Activated T-helper 9 cell treated with anti-CD3 and anti-CD28 coated beads, Interleukin-2, amount 50 U/mL, for 16 hours (primary cell): ENCODE measurements at regions not wholly inside any gene's neighbourhood (a gene's known extent, or its start where the extent isn't known, plus 50 kb on each side); places are given as distances from the start of the nearest gene placed in this dataset.
"Not testable (repeated sequence)": the region's sequence is repeated elsewhere in the genome, so short reads cannot be mapped to it uniquely, and the experiment has no call there.

ENCODE experiments used
- DNase-seq: peaks from one replicate; pipeline ENCODE4 v3.0.0-alpha.2; 2020; ENCODE audit warnings: low read depth

DNA sequence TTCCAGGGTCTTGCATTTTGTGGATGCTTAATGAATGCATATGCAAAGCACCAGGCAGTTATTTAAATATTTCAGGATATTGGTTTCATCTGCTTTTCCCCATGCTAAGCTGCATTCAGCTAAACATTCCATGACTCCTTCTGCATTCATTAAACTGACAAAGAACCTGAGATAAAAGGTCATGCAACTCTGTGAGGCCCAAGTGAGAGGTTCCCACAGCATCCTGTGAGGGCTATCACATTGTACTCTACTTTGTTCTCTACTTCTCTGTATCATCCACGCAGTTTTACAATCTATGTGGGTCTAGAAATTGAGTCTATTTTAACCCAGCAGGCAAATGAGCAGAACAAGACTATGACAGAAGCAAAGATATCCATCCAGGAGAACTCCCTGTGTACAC, 86.4 kb upstream of the PRSS16 start:
- no peak for DNase-seq

DNA sequence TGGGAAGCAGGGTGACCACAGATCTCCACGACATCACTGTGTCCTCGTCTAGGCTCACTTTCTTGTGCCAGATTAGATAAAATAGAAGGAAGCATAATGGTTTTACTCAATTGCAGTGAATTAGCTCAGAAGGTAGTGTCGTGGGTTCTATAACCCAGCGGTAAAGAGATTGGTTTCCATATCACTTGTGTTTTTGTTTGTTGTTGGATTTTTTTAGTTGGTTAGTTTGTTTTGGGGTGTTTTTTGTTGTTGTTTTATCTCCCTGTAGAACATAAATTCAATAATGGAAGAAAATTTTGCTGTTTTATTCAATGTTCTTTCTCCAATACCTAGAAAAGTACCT, 85.9 kb upstream of the PRSS16 start:
- DNase-seq: no peak

- DNase-seq: no peak
These were observed 85.4 kb upstream of the PRSS16 start for GRCh38 chr6:27161946-27162603.

DNA sequence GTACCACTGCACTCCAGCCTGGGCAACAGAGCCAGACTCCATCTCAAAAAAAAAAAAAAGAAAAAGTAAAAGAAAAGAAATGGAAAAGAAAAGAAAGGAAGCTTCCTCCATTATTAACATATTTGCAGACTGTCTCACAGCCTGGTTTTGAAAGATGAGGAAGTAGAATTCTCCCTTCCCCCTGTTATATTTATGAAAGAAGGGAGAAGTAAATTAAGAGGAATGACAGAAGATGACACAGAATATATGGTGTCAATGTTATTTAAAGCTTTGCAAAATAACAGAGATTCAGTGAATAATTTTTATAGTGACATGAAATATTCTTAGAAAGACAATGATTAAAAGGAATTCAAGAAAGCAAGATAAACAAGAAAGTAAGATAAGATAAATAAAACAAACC, 83.7 kb upstream of the PRSS16 start:
- no peak for DNase-seq

GRCh38 chr6:27168108-27168507, 79.4 kb upstream of the PRSS16 start:
- no peak for DNase-seq

DNA sequence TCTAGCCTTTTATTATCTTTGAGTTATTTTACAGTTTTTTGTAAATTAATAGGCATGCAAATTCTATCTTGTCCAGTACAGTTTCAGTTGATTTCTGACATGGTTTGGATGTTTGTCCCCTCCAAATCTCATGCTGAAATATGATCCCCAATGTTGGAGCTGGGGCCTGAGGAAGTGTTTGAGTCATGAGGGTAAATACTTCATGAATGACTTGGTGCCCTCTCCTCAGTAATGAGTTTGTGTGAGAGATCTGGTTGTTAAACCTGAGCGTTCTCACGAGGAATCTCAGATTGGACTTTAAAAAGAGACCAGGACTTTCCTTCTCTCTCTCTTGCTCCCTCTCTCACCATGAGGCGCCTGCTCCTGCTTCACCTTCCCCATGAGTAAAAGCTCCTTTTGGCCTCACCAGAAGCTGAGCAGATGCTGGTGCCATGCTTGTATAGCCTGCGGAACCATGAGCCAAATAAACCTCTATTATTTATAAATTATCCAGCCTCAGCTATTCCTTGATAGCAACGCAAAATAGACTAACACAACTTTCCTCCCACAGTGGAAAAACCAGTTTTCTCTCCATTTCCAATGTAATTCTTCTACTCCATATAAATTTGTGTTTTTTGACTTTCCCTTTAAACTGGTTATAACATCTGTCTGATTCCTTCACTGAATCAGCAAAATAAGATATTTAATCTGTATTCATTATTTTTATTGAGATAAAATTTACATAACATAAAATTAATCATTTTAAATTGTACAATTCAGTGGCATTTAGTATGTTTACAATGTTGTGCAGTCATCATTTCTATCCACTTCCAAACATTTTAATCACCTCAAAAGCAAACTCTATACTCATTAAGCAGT, 78.7 kb upstream of the PRSS16 start:
- no peak for DNase-seq

DNA sequence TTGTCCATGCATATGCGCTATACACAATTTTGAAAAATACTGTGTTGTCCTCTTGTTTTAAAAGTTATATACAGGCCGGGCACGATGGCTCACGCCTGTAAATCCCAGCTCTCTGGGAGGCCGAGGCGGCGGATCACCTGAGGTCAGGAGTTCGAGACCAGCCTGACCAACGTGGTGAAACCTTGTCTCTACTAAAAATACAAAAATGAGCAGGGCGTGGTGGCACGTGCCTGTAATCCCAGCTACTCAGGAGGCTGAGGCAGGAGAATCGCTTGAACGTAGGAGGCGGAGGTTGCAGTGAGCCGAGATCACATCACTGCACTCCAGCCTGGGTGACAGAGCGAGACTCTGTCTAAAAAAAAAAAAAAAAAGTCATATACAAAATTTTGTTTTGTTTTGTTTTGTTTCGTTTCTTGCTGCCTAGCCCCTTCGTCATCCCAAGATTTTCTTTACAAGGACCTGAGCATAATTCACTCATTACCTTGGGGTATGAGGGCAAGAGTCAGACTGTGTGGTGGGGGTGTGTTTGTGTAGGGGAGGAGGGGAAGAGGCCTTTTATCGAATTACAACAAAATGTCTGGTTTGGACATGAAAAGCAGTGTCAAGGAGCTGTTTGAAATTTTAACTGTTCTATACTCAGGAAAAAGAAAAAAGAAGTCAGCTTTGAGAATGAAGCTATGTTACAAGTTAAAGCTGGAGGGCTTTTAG, 74.8 kb upstream of the PRSS16 start:
- DNase-seq: not testable (repeated sequence)

DNA sequence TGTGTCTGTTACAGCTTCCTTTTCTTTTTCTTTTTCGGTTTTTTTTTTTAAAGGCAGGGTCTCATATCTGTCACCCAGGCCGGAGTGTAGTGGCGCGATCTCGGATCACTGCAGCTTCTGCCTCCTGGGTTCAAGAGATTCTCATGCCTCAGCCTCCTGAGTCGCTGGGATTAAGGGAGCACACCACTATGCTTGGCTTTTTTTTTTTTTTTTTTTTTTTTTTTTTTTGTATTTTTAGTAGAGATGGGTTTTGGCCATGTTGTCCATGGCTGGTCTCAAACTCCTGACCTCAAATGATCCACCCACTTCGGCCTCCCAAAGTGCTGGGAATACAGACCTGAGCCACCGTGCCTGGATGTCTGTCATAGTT, 74.3 kb upstream of the PRSS16 start:
- DNase-seq: not testable (repeated sequence)

GRCh38 chr6:27174958-27175357, 72.5 kb upstream of the PRSS16 start:
- no peak for DNase-seq

- DNase-seq: no peak
These were observed 71.4 kb upstream of the PRSS16 start for GRCh38 chr6:27176096-27176495.

DNA sequence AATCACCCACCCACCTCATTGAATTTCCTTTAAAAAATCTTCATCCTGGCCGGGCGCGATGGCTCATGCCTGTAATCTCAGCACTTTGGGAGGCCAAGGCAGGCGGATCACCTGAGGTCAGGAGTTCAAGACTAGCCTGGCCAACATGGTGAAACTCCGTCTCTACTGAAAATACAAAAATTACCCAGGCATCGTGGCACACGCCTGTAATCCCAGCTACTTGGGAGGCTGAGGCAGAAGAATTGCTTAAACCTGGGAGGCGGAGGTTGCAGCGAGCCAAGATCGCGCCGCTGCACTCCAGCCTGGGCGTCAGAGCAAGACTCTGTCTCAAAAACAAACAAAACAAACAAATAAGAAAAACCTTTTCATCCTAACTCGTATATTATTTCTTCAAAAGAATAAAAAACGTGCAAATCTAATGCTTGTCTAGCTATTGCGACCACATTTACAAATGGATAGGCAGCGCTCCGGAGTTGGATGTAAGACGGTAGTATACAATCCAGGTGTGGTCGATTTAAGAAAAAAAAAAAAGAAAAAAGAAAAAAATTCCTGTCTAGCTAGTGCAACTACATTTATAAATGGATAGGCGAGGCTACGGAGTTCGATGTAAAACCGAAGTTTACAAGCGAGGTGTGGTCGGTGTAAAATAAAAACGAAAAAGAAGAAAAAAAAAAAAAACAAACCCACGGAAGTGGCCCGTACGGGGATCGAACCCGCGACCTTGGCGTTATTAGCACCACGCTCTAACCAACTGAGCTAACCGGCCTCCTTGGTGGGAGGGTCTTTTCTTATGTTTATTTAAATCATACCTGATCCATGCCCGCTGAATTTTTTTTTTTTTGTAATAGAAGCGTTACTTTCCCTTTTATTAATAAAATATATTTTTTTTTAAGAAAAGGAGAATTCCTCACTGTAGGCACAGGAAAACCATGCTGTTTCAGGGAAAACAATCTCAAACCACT, 70.7 kb upstream of the PRSS16 start:
- peak; percentile 63 for DNase-seq

- peak; percentile 64 for DNase-seq
These were observed 69.8 kb upstream of the PRSS16 start for GRCh38 chr6:27177485-27178406.

GRCh38 chr6:27178407-27178730, 69.1 kb upstream of the PRSS16 start:
- no peak for DNase-seq

DNA sequence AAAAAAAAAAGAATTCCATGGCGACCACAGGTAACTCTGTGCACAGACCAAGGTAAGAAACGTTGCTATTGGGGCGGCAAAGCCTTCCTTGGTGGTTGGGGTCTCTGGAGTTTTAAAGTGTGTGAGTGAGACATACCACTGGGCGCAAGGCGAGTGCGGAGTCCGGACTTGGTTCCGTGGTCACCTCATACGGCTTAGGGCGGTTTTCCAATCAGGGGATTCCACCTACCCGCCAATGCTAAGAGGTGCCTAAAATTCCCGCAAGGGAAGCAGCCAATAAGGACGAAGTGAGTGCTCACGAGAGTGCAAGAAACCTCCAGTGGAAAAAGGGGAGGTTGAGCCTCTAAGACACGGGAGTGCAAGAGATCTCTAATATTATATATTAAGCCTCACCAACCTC, 68.6 kb upstream of the PRSS16 start:
- DNase-seq: no peak

DNA sequence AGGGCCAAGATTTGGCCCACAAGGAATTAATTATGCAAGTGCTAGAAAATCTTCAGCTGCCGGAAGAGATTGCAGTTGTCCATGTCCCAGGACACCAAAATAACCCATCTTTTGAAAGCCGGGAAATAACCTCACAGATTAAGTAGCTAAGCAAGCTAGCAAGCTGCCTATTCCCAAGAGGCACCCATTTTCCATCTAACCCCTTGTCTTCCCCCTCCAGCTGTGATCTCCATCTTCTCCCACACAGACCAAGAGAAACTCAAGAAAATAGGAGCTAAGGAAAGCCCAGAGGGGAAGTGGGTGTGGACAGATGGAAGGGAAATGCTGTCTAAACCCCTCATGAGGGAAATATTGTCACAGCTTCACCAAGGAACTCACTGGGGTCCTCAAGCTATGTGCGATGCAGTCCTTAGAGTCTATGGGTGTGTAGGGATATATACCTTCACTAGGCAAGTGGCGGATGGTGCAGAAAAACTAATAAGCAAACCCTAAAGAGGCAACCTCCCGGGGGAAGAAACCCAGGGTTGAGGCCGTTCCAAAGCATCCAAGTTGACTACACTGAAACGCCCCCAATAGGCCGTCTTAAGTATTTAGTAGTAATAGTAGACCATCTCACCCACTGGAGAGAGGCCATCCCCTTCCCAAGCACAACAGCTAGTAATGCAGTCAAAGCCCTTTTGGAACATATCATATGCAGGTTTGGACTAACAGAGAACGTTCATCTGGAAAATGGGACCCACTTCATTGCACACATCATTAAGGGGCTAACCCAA, 64.3 kb upstream of the PRSS16 start:
- DNase-seq: no peak

DNA sequence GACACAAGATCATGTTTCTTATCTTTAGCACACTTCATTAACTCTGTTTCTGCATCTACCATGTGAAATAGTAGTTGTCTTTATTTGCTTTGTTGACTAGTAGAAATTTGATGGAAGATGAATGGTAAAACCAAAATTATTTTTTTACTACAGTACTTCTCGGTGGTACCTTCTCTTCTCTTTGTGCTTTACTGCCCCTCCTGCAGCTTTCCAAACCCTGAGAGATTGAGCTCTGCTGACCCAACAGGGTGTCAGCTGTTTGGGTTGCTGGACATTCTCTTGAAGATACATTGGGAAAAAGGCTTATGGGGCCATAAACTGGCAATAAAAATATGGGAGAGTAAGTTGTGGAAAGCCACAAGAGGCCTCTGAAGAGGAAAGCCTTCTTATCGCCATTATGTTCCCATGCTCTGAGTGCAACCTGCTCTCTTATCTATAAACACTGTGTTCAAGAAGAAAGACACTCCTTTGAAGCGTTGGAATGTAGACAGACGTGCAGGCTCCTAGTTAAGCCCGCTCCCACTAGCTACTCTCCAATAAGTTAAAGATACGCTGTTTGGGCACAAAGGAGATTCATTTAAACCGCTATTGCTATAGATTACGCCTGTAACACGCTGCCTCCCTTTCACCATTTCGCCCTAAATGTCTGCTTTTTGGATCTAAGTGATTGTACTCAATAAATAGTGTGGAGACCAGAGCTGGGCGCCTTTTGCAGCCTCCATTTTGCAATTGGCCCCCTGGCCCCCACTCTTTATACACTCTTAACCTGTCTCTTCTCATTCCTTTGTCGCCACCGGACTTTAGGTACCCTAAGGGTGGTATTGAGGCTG, 60.1 kb upstream of the PRSS16 start:
- DNase-seq: no peak

- no peak for DNase-seq
These were observed 59.2 kb upstream of the PRSS16 start for GRCh38 chr6:27188061-27188884.

DNA sequence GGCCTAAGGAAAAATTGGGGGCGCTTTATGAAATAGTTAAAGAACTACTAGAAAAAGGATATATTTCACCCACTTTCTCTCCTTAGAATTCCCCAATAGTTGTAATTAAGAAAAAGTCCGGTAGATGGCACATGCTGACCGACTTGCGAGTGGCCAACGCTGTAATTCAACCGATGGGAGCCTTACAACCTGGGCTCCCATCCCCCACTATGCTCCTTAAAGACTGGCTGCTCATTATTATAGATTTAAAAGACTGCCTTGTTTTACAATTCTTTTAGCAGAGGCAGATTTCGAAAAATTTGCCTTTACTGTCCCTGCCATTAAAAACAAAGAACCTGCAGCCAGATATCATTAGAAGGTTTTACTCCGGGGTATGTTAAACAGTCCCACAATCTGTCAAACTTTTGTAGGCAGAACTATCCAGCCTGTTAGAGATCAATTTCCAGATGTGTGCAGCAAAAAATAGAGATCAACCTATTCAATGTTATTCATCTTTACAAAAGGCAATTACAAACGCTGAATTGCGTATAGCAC, 58.5 kb upstream of the PRSS16 start:
- peak; percentile 13 for DNase-seq
